OCI-LY1 (cell line): ENCODE measurements at regions not wholly inside any gene's neighbourhood (a gene's known extent, or its start where the extent isn't known, plus 50 kb on each side); places are given as distances from the start of the nearest gene placed in this dataset.

Experiments used
- H2AFZ ChIP-seq: fragments of 200-600 bp; sonication (generic), shearing (Covaris generic); 2 replicates; pipeline ENCODE4 v1.6.0; 2014; ENCODE audit warnings: antibody characterized with exemption, mild to moderate bottlenecking, low read length
- H3F3A ChIP-seq: fragments of 200-600 bp; sonication (generic), shearing (Covaris generic); 2 replicates; pipeline ENCODE4 v1.6.0; 2014; ENCODE audit warnings: mild to moderate bottlenecking, antibody characterized with exemption, low read length, moderate library complexity; ENCODE audit not compliant: insufficient read depth
- H3K27ac ChIP-seq: fragments of 200-600 bp; sonication (generic); 2 replicates; pipeline ENCODE4 v1.5.1; 2014; ENCODE audit warnings: low read length, mixed run types, mild to moderate bottlenecking, low read depth; ENCODE audit not compliant: poor library complexity, severe bottlenecking
- H3K27me3 ChIP-seq: fragments of 200-600 bp; sonication (generic); 2 replicates; pipeline ENCODE4 v1.6.0; 2014; ENCODE audit warnings: antibody characterized with exemption, mild to moderate bottlenecking, low read length, moderate library complexity; ENCODE audit not compliant: insufficient read depth
- H3K36me3 ChIP-seq: fragments of 200-600 bp; sonication (generic); 2 replicates; pipeline ENCODE4 v1.6.1; 2014; ENCODE audit warnings: mild to moderate bottlenecking, antibody characterized with exemption, low read length, moderate library complexity, mixed read lengths; ENCODE audit not compliant: insufficient read depth
- H3K4me1 ChIP-seq: fragments of 200-600 bp; sonication (generic); 2 replicates; pipeline ENCODE4 v1.5.1; 2014; ENCODE audit warnings: mild to moderate bottlenecking, low read length, moderate library complexity; ENCODE audit not compliant: insufficient read depth, severe bottlenecking
- H3K4me2 ChIP-seq: fragments of 200-600 bp; sonication (generic), shearing (Covaris generic); 2 replicates; pipeline ENCODE4 v1.6.1; 2014; ENCODE audit warnings: low read length
- H3K4me3 ChIP-seq: fragments of 200-600 bp; sonication (generic); 2 replicates; pipeline ENCODE4 v1.5.1; 2014; ENCODE audit warnings: low read length, low read depth, mild to moderate bottlenecking, mixed read lengths; ENCODE audit not compliant: poor library complexity, severe bottlenecking
- H3K79me2 ChIP-seq: fragments of 200-600 bp; shearing (Covaris generic); 2 replicates; pipeline ENCODE4 v1.6.1; 2016; ENCODE audit warnings: mixed run types, low read length, mixed read lengths; ENCODE audit not compliant: insufficient read depth
- H3K9ac ChIP-seq: fragments of 200-600 bp; sonication (generic), shearing (Covaris generic); 2 replicates; pipeline ENCODE4 v1.6.1; 2014; ENCODE audit warnings: mild to moderate bottlenecking, low read length, mixed read lengths
- H3K9me2 ChIP-seq: fragments of 200-600 bp; sonication (generic), shearing (Covaris generic); 2 replicates; pipeline ENCODE4 v1.6.1; 2014; ENCODE audit warnings: low read depth, mild to moderate bottlenecking, low read length, mixed read lengths
- H3K9me3 ChIP-seq: fragments of 200-600 bp; shearing (Covaris generic); 2 replicates; pipeline ENCODE4 v1.6.1; 2014; ENCODE audit warnings: low read length, mixed read lengths
- H4K20me1 ChIP-seq: fragments of 200-600 bp; sonication (generic), shearing (Covaris generic); 2 replicates; pipeline ENCODE4 v1.6.0; 2016; ENCODE audit warnings: mild to moderate bottlenecking, low read length; ENCODE audit not compliant: insufficient read depth
- CTCF ChIP-seq: fragments of 200-600 bp; sonication (generic), shearing (Covaris generic); IDR thresholded peaks from 2 replicates; pipeline ENCODE4 v1.5.1; 2017; ENCODE audit warnings: mild to moderate bottlenecking, antibody characterized with exemption, low read length, moderate library complexity, mixed read lengths
- EZH2 ChIP-seq: fragments of 200-600 bp; sonication (generic), shearing (Covaris generic); IDR thresholded peaks from 2 replicates; pipeline ENCODE4 v1.8.0; 2017; ENCODE audit warnings: borderline replicate concordance, mixed run types, mild to moderate bottlenecking, antibody characterized with exemption, low read length, moderate library complexity, mixed read lengths

DNA sequence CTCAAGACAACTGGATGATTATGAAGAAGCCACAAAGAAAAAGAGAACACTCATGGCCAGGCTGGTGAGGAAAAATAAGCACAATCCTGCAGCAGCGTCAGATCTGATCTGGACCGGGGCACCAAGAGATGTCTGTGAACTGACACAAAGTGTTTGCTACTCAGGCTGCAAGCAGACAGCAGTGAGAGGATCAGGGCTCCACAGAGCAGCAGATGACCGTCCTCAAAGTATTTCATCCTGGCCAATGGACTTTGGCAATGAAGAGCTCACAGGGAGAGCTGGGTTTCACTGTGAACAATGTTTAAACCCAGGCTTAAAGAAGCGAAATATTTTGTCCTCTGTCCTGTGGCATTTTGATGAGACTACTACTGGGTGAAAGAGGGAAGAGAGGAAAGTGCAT, 299.2 kb downstream of the GPATCH2 start:
- H3F3A ChIP-seq: no peaks in the 10 kb centered on the region
- H3K27ac ChIP-seq: no peak overlapping the region
- no peaks in the 10 kb centered on the region for H3K79me2 ChIP-seq
- no peaks in the 10 kb centered on the region for H3K36me3 ChIP-seq
- H4K20me1 ChIP-seq: no peaks in the 10 kb centered on the region
- H3K4me2 ChIP-seq: no peak overlapping the region
- H2AFZ ChIP-seq: no peak overlapping the region
- no peaks in the 10 kb centered on the region for H3K4me1 ChIP-seq
- TF ChIP-seq CTCF (no peak), EZH2 (no peak)
- no peaks in the 10 kb centered on the region for H3K27me3 ChIP-seq
- H3K9me3 ChIP-seq: no peaks in the 10 kb centered on the region
- H3K4me3 ChIP-seq: no peak overlapping the region
- no peak overlapping the region for H3K9ac ChIP-seq
- no peaks in the 10 kb centered on the region for H3K9me2 ChIP-seq

- no peak overlapping the region for H3K9ac ChIP-seq
- no peaks in the 10 kb centered on the region for H4K20me1 ChIP-seq
- no peaks in the 10 kb centered on the region for H3F3A ChIP-seq
- H3K9me3 ChIP-seq: no peaks in the 10 kb centered on the region
- no peak overlapping the region for H3K4me2 ChIP-seq
- no peaks in the 10 kb centered on the region for H3K9me2 ChIP-seq
- no peaks in the 10 kb centered on the region for H3K36me3 ChIP-seq
- no peaks in the 10 kb centered on the region for H3K4me1 ChIP-seq
- H2AFZ ChIP-seq: no peak overlapping the region
- TF ChIP-seq EZH2: no peak
- TF ChIP-seq CTCF: no peak
- no peaks in the 10 kb centered on the region for H3K79me2 ChIP-seq
- no peaks in the 10 kb centered on the region for H3K27me3 ChIP-seq
- H3K27ac ChIP-seq: no peak overlapping the region
- H3K4me3 ChIP-seq: no peak overlapping the region
Measured at GRCh38 chr1:217327901-217328300, 303.0 kb downstream of the GPATCH2 start.

DNA sequence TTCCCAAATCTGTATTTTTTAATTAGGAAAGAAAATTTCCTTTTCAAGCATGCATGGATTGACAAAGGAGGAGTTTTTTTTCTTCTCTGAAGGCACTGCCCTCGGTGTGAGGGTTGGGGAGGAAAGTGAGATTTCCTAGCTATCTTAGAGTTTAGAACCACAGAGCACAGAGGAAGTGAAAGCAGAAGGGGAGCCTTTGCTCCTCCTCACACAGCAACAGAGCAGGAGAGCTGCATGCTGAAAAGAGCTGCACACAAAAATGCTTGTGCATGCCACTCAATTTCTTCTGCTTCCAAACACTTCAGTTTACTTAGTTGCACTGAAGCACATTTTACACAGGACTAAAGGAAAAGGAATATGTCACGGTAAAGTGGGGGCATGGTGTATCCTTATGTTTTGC, 308.1 kb downstream of the GPATCH2 start:
- H3K27me3 ChIP-seq: no peaks in the 10 kb centered on the region
- H3K9ac ChIP-seq: no peak overlapping the region
- H3F3A ChIP-seq: no peaks in the 10 kb centered on the region
- no peaks in the 10 kb centered on the region for H3K9me3 ChIP-seq
- H3K4me3 ChIP-seq: no peak overlapping the region
- no peaks in the 10 kb centered on the region for H3K4me1 ChIP-seq
- TF ChIP-seq EZH2 (no peak), CTCF (no peak)
- H3K9me2 ChIP-seq: no peaks in the 10 kb centered on the region
- H4K20me1 ChIP-seq: no peaks in the 10 kb centered on the region
- H3K36me3 ChIP-seq: no peaks in the 10 kb centered on the region
- H2AFZ ChIP-seq: no peak overlapping the region
- no peaks in the 10 kb centered on the region for H3K79me2 ChIP-seq
- H3K4me2 ChIP-seq: no peak overlapping the region
- no peak overlapping the region for H3K27ac ChIP-seq
